Panc1 (cell line): ENCODE measurements at regions not wholly inside any gene's neighbourhood (a gene's known extent, or its start where the extent isn't known, plus 50 kb on each side); places are given as distances from the start of the nearest gene placed in this dataset.

Experiments used
- CTCF ChIP-seq: fragments of 450-650 bp; IDR thresholded peaks from 2 replicates; pipeline ENCODE4 v1.5.1; 2017; ENCODE audit warnings: mild to moderate bottlenecking
- POLR2AphosphoS5 ChIP-seq: IDR thresholded peaks from 2 replicates; pipeline ENCODE4 v1.6.1; 2012; ENCODE audit warnings: mild to moderate bottlenecking, low read depth, low read length, moderate library complexity
- REST ChIP-seq, 2 experiments: IDR thresholded peaks; 2 replicates each; pipeline ENCODE4 v1.6.1; 2011 to 2012; ENCODE audit warnings: low read depth in 2 of 2, control low read depth in 1 of 2, low read length in 1 of 2, mild to moderate bottlenecking in 1 of 2, moderate library complexity in 1 of 2; ENCODE audit not compliant: insufficient read depth in 1 of 2
- SIN3A ChIP-seq: IDR thresholded peaks from 2 replicates; pipeline ENCODE4 v1.6.1; 2012; ENCODE audit warnings: low read depth, mild to moderate bottlenecking, low read length, moderate library complexity, borderline replicate concordance; ENCODE audit not compliant: insufficient read depth

- TF ChIP-seq CTCF (no peak), POLR2AphosphoS5 (no peak), REST (IDR thresholded peaks at IDR 0.05; ENCODE audit: insufficient read depth in 1 of 2, low read depth in 2 of 2, low read length in 1 of 2) (no peak), SIN3A (no peak)
Measured at GRCh38 chr7:10284001-10284400, 689.7 kb upstream of the PHF14 start.
